Epithelial cell of esophagus (primary cell): ENCODE measurements at regions not wholly inside any gene's neighbourhood (a gene's known extent, or its start where the extent isn't known, plus 50 kb on each side); places are given as distances from the start of the nearest gene placed in this dataset.

Experiments
- DNase-seq: peaks from one replicate; pipeline ENCODE4 v3.0.0; 2010; ENCODE audit warnings: low read depth
- H3K4me3 ChIP-seq: 2 replicates; pipeline ENCODE4 v1.5.1; 2011; ENCODE audit warnings: mild to moderate bottlenecking, low read length, control low read depth
- CTCF ChIP-seq: IDR thresholded peaks from 2 replicates; pipeline ENCODE4 v1.5.1; 2011; ENCODE audit warnings: low read depth, mild to moderate bottlenecking, low read length, control low read depth, inconsistent platforms; ENCODE audit not compliant: insufficient read depth; ENCODE audit errors: missing control alignments

DNA sequence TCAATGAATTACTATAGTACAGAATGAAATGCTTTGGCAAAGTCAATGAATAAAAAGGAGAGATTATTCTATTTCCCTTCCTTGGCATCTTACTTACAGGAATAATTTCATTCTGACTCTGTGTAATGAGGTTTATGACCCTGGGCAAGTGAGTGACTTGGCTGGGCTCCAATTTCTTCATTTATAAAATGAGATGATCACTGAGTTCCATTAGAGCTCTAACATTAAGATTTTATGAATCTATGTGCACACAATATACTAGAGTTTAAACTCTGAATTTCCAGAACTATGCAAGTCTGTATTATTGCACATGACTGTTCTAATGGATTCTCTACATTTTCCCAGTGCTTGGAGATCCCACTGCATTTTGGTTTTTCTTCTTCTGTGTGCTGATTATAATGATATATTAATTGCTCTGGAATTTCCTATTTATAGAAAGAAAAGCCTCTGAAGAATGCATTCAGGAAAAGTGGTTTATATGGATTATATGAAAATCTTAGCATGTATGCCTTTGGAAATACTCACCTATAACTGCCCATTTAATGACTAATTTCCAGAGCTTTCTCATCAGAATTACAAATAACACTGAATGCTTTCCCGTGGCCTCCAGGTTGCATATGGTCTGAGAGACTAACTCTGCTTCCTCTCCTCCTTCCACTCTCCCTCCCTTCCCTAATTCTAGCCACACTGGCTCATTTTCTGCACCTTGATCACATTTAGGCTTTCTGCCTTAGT is 97.4 kb upstream of the CHRM3 start:
- DNase-seq: peak; percentile 33
- H3K4me3 ChIP-seq: no peak overlapping the region
- TF ChIP-seq CTCF: no peak

GRCh38 chr1:239287296-239287695 is 99.1 kb upstream of the CHRM3 start:
- no peak for TF ChIP-seq CTCF
- H3K4me3 ChIP-seq: no peak overlapping the region
- no peak for DNase-seq

GRCh38 chr1:239283216-239283615 is 103.2 kb upstream of the CHRM3 start:
- no peak for DNase-seq
- H3K4me3 ChIP-seq: no peak overlapping the region
- TF ChIP-seq CTCF: no peak

GRCh38 chr1:239282411-239282810 is 104.0 kb upstream of the CHRM3 start:
- TF ChIP-seq CTCF: no peak
- H3K4me3 ChIP-seq: no peak overlapping the region
- no peak for DNase-seq

DNA sequence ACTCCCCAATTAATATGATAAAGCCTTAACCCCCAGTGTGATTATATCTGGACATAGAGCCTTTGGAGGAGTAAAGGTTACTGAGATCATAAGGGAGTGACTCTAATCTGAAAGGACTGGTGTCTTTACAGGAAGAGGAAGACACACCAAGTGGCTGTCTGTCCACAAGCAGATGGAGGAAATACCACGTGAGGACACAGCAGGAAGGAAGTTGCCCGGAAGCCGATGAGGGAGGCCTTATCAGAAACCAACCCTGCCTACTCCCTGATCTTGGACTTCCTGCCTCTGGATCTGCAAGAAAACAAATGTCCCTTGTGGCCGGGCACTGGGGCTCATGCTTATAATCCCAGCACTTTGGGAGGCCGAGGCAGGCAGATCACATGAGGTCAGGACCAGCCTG is 110.3 kb upstream of the CHRM3 start:
- no peak overlapping the region for H3K4me3 ChIP-seq
- TF ChIP-seq CTCF: no peak
- DNase-seq: no peak

- no peak for DNase-seq
- no peak overlapping the region for H3K4me3 ChIP-seq
- no peak for TF ChIP-seq CTCF
Measured at GRCh38 chr1:239274242-239274830, 112.0 kb upstream of the CHRM3 start.

DNA sequence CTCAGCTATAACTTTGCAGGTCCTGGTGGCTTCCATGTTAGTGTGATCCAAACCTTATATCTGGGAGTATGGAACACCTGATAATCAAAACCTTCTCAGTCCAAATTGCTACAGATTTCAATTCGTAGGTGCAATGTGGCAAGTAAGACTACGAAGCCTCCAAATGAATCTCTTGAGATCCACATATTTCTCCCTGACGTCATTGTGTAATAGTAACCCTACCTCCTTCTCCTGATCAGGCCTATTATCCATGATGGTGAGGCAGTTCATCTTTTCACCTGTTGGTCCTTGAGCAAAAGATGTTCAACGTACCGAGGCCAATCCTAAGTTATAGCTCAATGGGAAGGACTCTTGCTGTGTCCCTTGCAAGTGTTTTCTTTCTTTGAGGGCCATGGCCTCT is 115.9 kb upstream of the CHRM3 start:
- TF ChIP-seq CTCF: no peak
- no peak for DNase-seq
- no peak overlapping the region for H3K4me3 ChIP-seq
